Smooth muscle cell (in vitro differentiated cells): ENCODE measurements at regions not wholly inside any gene's neighbourhood (a gene's known extent, or its start where the extent isn't known, plus 50 kb on each side); places are given as distances from the start of the nearest gene placed in this dataset.

Experiments used
- DNase-seq: peaks from one replicate; lab custom pipeline; 2025; ENCODE audit not compliant: unreplicated experiment; lab: John Stamatoyannopoulos, UW
- H2AFZ ChIP-seq: fragments of 200-600 bp; sonication (generic); 2 replicates; pipeline ENCODE4 v1.6.0; 2016; ENCODE audit warnings: antibody characterized with exemption, low read depth, mild to moderate bottlenecking
- H3F3A ChIP-seq: fragments of 200-600 bp; sonication (generic); 2 replicates; pipeline ENCODE4 v1.6.0; 2017; ENCODE audit warnings: antibody characterized with exemption, low read depth
- H3K27ac ChIP-seq: fragments of 200-600 bp; sonication (generic); 2 replicates; pipeline ENCODE4 v1.5.1; 2016; ENCODE audit warnings: low read depth, mild to moderate bottlenecking
- H3K27me3 ChIP-seq: fragments of 200-600 bp; sonication (generic); 2 replicates; pipeline ENCODE4 v1.6.1; 2016; ENCODE audit warnings: low read depth, mild to moderate bottlenecking
- H3K36me3 ChIP-seq: fragments of 200-600 bp; sonication (generic); 2 replicates; pipeline ENCODE4 v1.5.1; 2016; ENCODE audit warnings: low read depth
- H3K4me1 ChIP-seq: fragments of 200-600 bp; sonication (generic); 2 replicates; pipeline ENCODE4 v1.5.1; 2016; ENCODE audit warnings: low read depth
- H3K4me2 ChIP-seq: fragments of 200-600 bp; sonication (generic); 2 replicates; pipeline ENCODE4 v1.6.0; 2016; ENCODE audit warnings: mild to moderate bottlenecking
- H3K4me3 ChIP-seq: fragments of 200-600 bp; sonication (generic); 2 replicates; pipeline ENCODE4 v1.5.1; 2016; ENCODE audit warnings: mild to moderate bottlenecking
- H3K79me2 ChIP-seq: fragments of 200-600 bp; sonication (generic); 2 replicates; pipeline ENCODE4 v1.6.0; 2016; ENCODE audit warnings: low read depth, mild to moderate bottlenecking
- H3K9ac ChIP-seq: fragments of 200-600 bp; sonication (generic); 2 replicates; pipeline ENCODE4 v1.6.0; 2016; ENCODE audit warnings: low read depth
- H3K9me3 ChIP-seq: fragments of 200-600 bp; sonication (generic); replicated peaks from 2 replicates; pipeline ENCODE4 v1.5.1; 2016; ENCODE audit warnings: low read depth
- H4K20me1 ChIP-seq: fragments of 200-600 bp; sonication (generic); 2 replicates; pipeline ENCODE4 v1.6.0; 2016; ENCODE audit warnings: low read depth
- CTCF ChIP-seq: fragments of 200-600 bp; sonication (generic); IDR thresholded peaks from 2 replicates; pipeline ENCODE4 v1.5.1; 2017; ENCODE audit warnings: borderline replicate concordance, mild to moderate bottlenecking, antibody characterized with exemption; ENCODE audit not compliant: insufficient read depth, poor library complexity, severe bottlenecking
- WGBS: methylation state at CpG from one replicate; pipeline ENCODE4 v1.1.7; 2016; ENCODE audit warnings: low lambda C conversion rate; 5-methylcytosine and 5-hydroxymethylcytosine counted together

DNA sequence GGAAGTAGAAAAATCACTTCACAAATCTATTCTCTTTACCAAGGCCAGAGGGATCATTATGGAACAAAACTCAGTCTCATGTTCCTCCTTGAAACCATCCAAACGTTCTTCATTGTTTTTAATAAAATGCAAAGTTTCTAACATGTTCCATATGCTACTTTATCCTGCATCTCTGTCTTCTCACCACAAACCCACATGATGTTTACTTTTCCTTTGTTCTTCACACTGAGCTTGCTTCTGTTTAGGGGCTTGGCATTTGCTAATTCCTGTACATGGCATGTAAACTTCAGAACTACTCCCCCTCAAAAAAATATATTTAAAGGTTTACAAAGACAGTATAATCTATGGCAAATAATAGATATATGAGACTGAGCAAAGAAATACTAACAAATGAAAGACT, 651.4 kb downstream of the OTOL1 start:
- H2AFZ ChIP-seq: no peak overlapping the region
- no peaks in the 10 kb centered on the region for H3K36me3 ChIP-seq
- no peak overlapping the region for H3K9ac ChIP-seq
- H3K79me2 ChIP-seq: no peaks in the 10 kb centered on the region
- no peak for DNase-seq
- no peaks in the 10 kb centered on the region for H3K9me3 ChIP-seq
- H3K4me1 ChIP-seq: no peaks in the 10 kb centered on the region
- H3F3A ChIP-seq: no peaks in the 10 kb centered on the region
- no peak overlapping the region for H3K4me3 ChIP-seq
- 59% methylated on average over 1 of the region's 1 CpG for whole genome bisulfite sequencing
- no peak overlapping the region for H3K27ac ChIP-seq
- no peak overlapping the region for H3K4me2 ChIP-seq
- no peaks in the 10 kb centered on the region for H4K20me1 ChIP-seq
- no peak for TF ChIP-seq CTCF
- H3K27me3 ChIP-seq: no peaks in the 10 kb centered on the region

- H3K9me3 ChIP-seq: no peaks in the 10 kb centered on the region
- no peaks in the 10 kb centered on the region for H3K4me1 ChIP-seq
- no peaks in the 10 kb centered on the region for H3F3A ChIP-seq
- H3K36me3 ChIP-seq: no peaks in the 10 kb centered on the region
- DNase-seq: no peak
- H4K20me1 ChIP-seq: no peaks in the 10 kb centered on the region
- no peak overlapping the region for H3K4me2 ChIP-seq
- H3K27ac ChIP-seq: no peak overlapping the region
- H2AFZ ChIP-seq: no peak overlapping the region
- H3K9ac ChIP-seq: no peak overlapping the region
- no peaks in the 10 kb centered on the region for H3K27me3 ChIP-seq
- no peaks in the 10 kb centered on the region for H3K79me2 ChIP-seq
- H3K4me3 ChIP-seq: no peak overlapping the region
- no peak for TF ChIP-seq CTCF
Measured at GRCh38 chr3:162150790-162151189, 654.2 kb downstream of the OTOL1 start.

- TF ChIP-seq CTCF: no peak
- H3K79me2 ChIP-seq: no peaks in the 10 kb centered on the region
- H4K20me1 ChIP-seq: no peaks in the 10 kb centered on the region
- no peaks in the 10 kb centered on the region for H3K36me3 ChIP-seq
- no peaks in the 10 kb centered on the region for H3F3A ChIP-seq
- no peaks in the 10 kb centered on the region for H3K9me3 ChIP-seq
- no peak for DNase-seq
- no peak overlapping the region for H3K9ac ChIP-seq
- no peak overlapping the region for H2AFZ ChIP-seq
- H3K4me3 ChIP-seq: no peak overlapping the region
- H3K4me2 ChIP-seq: no peak overlapping the region
- H3K27me3 ChIP-seq: no peaks in the 10 kb centered on the region
- 93% methylated on average over 2 of the region's 2 CpGs for WGBS
- H3K4me1 ChIP-seq: no peaks in the 10 kb centered on the region
- no peak overlapping the region for H3K27ac ChIP-seq
Measured at GRCh38 chr3:162152636-162153035, 656.0 kb downstream of the OTOL1 start.

- TF ChIP-seq CTCF: no peak
- H3K9me3 ChIP-seq: no peaks in the 10 kb centered on the region
- no peaks in the 10 kb centered on the region for H3F3A ChIP-seq
Measured at GRCh38 chr3:162161595-162161994, 665.0 kb downstream of the OTOL1 start.

More at GRCh38 chr3:162161595-162161994, 665.0 kb downstream of the OTOL1 start:
- Histone ChIP-seq H3K9ac (no peak overlapping the region), H3K79me2 (no peaks in the 10 kb centered on the region), H2AFZ (no peak overlapping the region), H3K27me3 (no peaks in the 10 kb centered on the region), H3K36me3 (no peaks in the 10 kb centered on the region), H3K4me1 (no peaks in the 10 kb centered on the region), H3K4me2 (no peak overlapping the region), H3K27ac (no peak overlapping the region), H3K4me3 (no peak overlapping the region), H4K20me1 (no peaks in the 10 kb centered on the region)
- DNase-seq: no peak
